DOHH2 (cell line): ENCODE measurements at regions not wholly inside any gene's neighbourhood (a gene's known extent, or its start where the extent isn't known, plus 50 kb on each side); places are given as distances from the start of the nearest gene placed in this dataset.

Source experiments
- EZH2phosphoT487 ChIP-seq: fragments of 200-600 bp; sonication (generic); IDR thresholded peaks from 2 replicates; pipeline ENCODE4 v1.6.1; 2017; ENCODE audit warnings: borderline replicate concordance, mild to moderate bottlenecking, antibody characterized with exemption, low read length, moderate library complexity, mixed read lengths
- TF ChIP-seq, protein P1 (sequence below): fragments of 200-600 bp; sonication (generic); IDR thresholded peaks from one replicate; pipeline ENCODE4 v1.5.1; 2014; ENCODE audit warnings: antibody characterized with exemption, mild to moderate bottlenecking, low read depth, low read length; ENCODE audit not compliant: poor library complexity, severe bottlenecking

- TF ChIP-seq, protein P1, sequence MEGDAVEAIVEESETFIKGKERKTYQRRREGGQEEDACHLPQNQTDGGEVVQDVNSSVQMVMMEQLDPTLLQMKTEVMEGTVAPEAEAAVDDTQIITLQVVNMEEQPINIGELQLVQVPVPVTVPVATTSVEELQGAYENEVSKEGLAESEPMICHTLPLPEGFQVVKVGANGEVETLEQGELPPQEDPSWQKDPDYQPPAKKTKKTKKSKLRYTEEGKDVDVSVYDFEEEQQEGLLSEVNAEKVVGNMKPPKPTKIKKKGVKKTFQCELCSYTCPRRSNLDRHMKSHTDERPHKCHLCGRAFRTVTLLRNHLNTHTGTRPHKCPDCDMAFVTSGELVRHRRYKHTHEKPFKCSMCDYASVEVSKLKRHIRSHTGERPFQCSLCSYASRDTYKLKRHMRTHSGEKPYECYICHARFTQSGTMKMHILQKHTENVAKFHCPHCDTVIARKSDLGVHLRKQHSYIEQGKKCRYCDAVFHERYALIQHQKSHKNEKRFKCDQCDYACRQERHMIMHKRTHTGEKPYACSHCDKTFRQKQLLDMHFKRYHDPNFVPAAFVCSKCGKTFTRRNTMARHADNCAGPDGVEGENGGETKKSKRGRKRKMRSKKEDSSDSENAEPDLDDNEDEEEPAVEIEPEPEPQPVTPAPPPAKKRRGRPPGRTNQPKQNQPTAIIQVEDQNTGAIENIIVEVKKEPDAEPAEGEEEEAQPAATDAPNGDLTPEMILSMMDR, result no peak
- TF ChIP-seq EZH2phosphoT487, result no peak
Measured at GRCh38 chr3:160125258-160125657, 100.0 kb upstream of the C3orf80 start.
